Coronary artery (tissue), 2 donors: ENCODE measurements at regions not wholly inside any gene's neighbourhood (a gene's known extent, or its start where the extent isn't known, plus 50 kb on each side); places are given as distances from the start of the nearest gene placed in this dataset.
"Not testable (repeated sequence)": the region's sequence is repeated elsewhere in the genome, so short reads cannot be mapped to it uniquely, and the experiment has no call there.

Experiments
- DNase-seq: peaks from one replicate; pipeline ENCODE4 v3.0.0-alpha.2; 2017; ENCODE audit warnings: low spot score
- H3K27ac ChIP-seq, 2 donors: fragments of 200-600 bp; sonication (generic); one replicate each; pipeline ENCODE4 v1.5.1; 2016 to 2019
- H3K4me3 ChIP-seq: fragments of 200-600 bp; sonication (generic); 2 replicates; pipeline ENCODE4 v1.5.1; 2016; ENCODE audit warnings: mild to moderate bottlenecking, moderate library complexity
- CTCF ChIP-seq: fragments of 200-600 bp; sonication (generic); IDR thresholded peaks from one replicate; pipeline ENCODE4 v1.5.1; 2019; ENCODE audit warnings: antibody characterized with exemption

- no peak overlapping the region for H3K27ac ChIP-seq
- no peak for TF ChIP-seq CTCF
- no peak for DNase-seq
- no peak overlapping the region for H3K4me3 ChIP-seq
These were observed 278.1 kb upstream of the ARSJ start for GRCh38 chr4:114257501-114257900.

GRCh38 chr4:114262421-114262820 is 283.0 kb upstream of the ARSJ start:
- not testable (repeated sequence) for H3K4me3 ChIP-seq, H3K27ac ChIP-seq, DNase-seq

- H3K27ac ChIP-seq = no peak overlapping the region
- DNase-seq = no peak
- H3K4me3 ChIP-seq = no peak overlapping the region
- TF ChIP-seq CTCF = no peak
These were observed 283.8 kb upstream of the ARSJ start for GRCh38 chr4:114263233-114263632.

- H3K27ac ChIP-seq = no peak overlapping the region
- no peak for TF ChIP-seq CTCF
These were observed 285.0 kb upstream of the ARSJ start for GRCh38 chr4:114264452-114264851.

GRCh38 chr4:114264877-114265291 is 285.4 kb upstream of the ARSJ start:
- TF ChIP-seq CTCF = no peak
- H3K27ac ChIP-seq = peak overlapping the region in 1 of 2 donors; percentile 8
- no peak overlapping the region for H3K4me3 ChIP-seq
- no peak for DNase-seq

More at GRCh38 chr4:114264452-114264851, 285.0 kb upstream of the ARSJ start:
- no peak overlapping the region for H3K4me3 ChIP-seq
- no peak for DNase-seq

- Histone ChIP-seq H3K4me3 (no peak overlapping the region), H3K27ac (peak overlapping the region in 1 of 2 donors; percentile 8)
- no peak for DNase-seq
- no peak for TF ChIP-seq CTCF
These were observed 285.9 kb upstream of the ARSJ start for GRCh38 chr4:114265342-114265741.

- DNase-seq = no peak
- no peak for TF ChIP-seq CTCF
- H3K27ac ChIP-seq = no peak overlapping the region
- no peak overlapping the region for H3K4me3 ChIP-seq
These were observed 288.5 kb upstream of the ARSJ start for GRCh38 chr4:114267976-114268375.

- no peak for DNase-seq
- TF ChIP-seq CTCF = no peak
- no peak overlapping the region for H3K4me3 ChIP-seq
- no peak overlapping the region for H3K27ac ChIP-seq
These were observed 291.6 kb upstream of the ARSJ start for GRCh38 chr4:114271031-114271430.
